ENCODE measurements at regions not wholly inside any gene's neighbourhood (a gene's known extent, or its start where the extent isn't known, plus 50 kb on each side); places are given as distances from the start of the nearest gene placed in this dataset.

DNA sequence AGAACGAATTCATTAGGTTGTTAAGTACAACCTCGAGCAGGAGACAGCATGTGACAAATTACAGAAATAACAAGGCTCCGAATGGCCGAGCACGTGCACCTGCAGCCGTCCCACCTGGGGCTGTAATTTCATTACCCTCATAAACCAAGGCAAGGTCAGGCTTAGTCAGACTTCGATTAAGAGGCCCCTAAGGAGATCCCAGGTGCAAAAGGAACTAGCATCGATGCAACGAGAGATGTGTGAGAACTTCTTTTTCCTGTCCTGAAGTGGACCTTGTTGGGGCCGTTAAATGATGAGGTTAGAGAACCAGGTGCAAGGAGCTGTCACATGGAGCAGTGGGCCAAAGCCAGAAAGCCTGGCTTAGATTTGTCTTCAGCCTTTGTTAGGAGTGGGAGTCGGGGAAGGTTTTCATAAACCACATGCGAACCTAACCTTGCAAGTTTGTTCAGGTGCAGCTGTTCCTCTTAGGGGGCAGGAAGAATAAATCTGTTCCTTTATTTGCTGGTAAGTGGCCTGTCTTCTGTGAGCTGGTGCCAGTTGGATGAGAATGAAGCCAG is 559.9 kb upstream of the MCTP2 start:
- DNase-seq (ENCODE audit: low read depth in 4 of 4, low spot score in 3 of 4), result no peak

DNA sequence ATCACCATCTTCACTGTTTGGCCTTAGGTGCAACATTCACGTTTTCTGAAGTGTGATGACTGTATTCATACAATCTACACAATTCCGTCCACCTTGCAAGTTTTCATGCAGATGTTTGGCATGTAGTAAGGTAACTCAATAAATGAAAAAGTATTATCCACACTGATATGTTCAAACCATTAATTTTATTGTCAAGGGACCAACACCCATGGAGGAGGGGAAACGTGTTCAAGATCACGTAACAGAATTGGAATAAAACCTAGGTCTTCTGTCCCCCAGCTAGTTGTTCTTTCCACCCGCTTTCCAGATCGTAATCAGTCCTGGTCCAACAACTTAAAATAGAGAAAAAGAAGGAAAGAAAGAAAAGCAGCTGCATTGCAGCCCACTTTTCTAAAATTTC is 560.4 kb upstream of the MCTP2 start:
- DNase-seq (ENCODE audit: low read depth in 4 of 4, low spot score in 3 of 4), result no peak

DNA sequence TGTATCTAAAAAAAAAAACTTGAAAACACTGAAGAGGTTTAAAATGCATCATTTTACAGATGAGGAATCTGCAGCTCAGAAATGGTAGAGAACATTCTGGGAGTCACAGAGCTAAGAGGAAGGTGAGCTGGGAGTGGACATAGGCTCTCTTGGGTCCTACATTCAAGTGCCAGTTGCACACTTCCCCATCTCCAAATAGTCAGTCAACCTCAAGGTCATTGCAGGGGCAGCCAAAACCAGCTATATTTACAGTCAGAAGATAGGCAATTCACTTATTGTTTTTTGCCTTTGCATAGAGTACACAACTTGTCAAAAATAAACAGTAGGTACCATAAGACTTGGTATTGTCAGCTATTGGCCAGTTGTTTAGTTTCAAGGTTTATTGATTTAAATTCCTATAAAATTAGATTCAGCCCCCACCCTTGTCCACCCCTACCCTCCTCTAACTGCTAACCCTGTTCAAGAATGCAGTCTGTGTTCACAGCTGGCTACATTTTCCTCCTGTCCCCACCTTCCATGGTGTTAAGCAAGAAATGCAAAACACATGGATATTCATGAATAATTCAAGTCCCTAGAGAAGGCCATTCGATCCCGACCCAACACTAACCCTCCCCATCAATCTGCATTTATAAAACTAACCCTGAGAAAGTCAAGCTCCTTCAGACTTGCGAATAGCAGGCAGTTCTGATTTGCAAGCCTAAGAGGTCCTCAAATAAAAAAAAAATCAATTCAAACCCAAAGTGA is 567.0 kb upstream of the MCTP2 start:
- DNase-seq (ENCODE audit: low read depth in 4 of 4, low spot score in 3 of 4), result no peak

DNA sequence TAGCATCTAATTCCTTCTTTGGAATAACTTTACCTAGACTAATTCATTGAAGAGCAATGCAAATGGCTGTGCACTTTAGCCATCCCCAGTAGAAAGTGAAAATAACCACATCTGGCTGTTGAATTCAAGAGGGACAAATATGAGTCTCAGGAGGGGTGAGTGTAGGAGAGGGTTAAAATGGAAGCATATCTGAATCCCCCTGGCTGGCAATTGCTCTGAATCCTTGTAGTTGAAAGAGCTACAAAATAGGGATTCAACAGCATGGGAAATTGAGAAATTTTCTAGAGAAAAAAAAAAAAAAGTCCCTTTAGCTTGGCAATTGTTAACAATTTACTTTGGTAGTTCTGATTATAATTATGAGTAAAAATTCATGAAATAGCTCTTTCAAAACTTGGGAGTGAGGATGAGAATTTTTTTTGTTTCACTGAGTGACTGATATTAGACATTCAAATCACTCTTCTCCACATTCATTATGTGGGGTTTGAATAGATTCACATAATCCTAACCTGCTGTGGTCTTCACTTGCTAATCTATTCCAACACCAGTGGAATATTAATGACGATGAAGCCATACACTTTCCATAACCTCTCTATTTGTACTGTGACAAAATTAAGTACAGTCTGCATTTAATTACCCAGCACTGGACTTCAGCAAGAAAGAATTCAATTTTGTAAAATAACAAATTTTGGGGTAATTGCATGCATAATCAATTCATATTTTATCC is 569.0 kb upstream of the MCTP2 start:
- no peak for DNase-seq (ENCODE audit: low read depth in 4 of 4, low spot score in 3 of 4)

DNA sequence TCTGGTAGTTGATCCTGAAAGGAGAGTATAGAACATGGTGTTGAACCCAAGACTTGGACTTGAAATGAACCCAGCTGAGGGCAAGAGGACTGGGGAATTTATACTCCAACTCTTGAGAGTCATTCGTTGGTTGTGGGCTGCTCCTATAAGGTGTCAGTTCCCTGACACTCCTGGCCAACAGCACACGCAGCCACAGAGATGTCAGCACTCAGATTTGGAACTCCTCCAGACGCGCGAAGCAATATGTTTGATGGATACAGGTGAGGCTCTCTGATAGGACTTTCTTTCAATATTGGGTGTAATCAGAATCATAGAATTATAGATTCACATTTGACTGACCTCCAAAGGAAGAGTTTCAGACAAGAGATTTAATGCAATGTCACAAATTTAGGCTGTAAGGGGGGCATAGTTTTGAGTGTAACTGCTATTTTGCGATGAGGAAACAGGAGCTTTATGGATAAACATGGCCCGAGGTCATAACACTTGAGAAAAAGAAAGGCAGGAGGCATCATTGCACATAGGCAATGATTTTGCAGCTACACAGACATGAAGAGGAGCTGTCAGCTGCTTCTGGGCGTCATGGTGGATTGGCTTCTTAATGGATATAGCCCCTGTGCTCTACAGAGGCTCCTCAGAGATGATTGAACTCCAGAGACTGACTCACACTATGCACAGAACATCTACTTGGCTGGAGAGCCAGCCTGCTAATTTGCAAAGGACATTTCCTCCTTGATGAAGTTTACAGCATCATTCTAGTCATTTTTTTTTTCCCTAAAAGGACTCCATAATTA is 569.2 kb upstream of the RGMA start:
- no peak for DNase-seq (ENCODE audit: low read depth in 4 of 4, low spot score in 3 of 4)

DNA sequence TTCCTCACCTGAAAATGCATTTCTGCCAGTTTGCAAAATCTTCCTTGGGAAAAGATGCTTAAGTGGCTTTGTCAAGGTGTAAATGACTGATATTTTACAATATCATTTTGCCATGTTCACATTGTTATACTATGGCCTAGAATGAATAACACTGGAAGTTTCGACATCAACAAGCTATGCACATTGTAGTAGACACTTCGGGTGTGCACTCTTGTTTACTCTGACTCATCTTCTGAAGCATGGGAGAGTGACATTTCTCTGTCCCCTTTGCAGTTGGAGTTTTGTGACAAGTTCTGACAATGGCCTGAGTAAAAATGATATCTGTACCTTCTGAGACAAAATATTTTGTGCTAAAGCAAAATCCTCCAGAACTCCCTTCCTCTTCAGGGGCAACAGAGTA is 567.0 kb upstream of the RGMA start:
- no peak for DNase-seq (ENCODE audit: low read depth in 4 of 4, low spot score in 3 of 4)

DNA sequence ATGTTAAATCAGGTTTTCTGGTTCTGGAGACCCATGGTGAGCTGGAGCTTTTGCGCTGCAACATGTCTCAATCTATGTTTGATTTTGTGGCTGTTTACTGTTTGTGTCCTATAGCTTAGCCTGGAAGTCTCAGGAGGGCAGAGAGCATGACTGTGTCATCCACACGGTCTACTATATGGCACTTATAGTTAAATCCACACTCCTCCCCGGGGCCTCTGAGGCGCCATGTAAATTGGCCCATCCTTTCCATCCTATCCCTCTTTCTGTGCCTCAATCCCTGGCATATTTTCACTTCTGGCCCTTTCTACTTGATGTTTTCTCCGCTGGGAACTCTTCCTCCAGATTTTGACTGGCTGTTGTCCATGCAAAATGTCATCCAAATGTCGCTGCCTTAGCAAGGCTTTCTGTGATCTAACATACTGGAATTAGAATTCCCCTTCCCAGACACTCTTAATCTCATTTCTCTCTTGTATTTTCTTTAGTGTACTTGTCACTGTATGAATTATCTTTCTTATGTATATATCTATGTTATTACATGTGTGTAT is 560.8 kb upstream of the RGMA start:
- no peak for DNase-seq (ENCODE audit: low read depth in 4 of 4, low spot score in 3 of 4)

DNA sequence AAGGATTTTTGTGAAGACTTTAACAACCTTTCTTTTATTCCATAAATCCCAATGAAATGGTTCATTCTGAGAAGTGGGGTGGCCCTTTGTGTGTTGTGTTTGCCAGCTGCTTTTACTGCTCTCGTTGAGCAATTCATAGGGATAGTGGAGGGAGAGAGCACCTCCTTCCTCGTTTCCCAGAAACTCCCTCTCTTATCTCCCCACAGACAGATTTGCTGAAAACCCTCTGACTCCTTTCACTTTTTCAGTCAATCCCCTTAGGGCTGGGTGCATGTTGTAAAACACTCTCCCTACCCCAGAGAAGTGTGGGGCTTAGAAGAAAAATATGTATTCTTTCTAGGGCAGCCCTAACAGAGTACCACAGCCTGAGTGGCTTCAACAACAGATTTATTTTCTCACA is 557.2 kb upstream of the RGMA start:
- no peak for DNase-seq (ENCODE audit: low read depth in 4 of 4, low spot score in 3 of 4)

DNA sequence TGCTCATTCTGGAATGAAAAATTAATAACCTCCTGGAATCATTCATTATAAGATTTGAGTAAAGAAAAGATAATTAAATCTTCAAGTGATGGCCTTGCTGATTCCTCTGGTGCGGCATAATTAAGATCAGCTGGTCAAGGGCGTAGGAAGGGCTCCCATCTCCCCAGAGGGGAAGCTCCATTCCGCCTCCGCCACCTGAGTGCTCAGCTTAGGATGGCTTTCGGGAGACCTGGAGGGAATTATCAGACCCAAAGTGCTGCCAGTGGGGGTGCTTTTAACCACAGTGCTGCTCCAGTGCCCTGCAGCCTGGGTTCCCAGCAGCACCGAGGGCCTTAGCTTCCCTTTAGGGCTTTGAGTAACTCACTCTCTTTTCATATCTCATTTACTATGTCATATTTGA is 556.6 kb upstream of the RGMA start:
- DNase-seq (ENCODE audit: low read depth in 4 of 4, low spot score in 3 of 4), result no peak

DNA sequence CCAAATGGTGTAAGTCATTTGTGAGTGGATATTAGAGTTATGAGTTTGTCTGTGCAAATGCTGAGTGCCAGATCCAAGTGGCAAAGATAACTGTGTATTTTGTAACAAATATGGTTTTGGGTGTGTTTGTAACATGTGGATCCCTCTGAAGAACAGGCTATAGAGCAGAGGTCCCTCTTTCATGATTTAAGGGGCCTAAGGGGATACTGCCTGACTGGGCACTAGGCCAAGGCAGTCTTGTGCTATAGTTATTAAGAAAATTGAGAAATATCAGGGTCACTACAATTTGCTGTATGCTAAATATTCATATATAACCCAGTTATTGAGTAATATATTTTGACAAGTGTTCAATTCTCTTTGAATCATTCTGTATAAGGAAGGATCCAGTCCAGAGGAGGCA is 555.6 kb upstream of the RGMA start:
- DNase-seq (ENCODE audit: low read depth in 4 of 4, low spot score in 3 of 4), result no peak

DNA sequence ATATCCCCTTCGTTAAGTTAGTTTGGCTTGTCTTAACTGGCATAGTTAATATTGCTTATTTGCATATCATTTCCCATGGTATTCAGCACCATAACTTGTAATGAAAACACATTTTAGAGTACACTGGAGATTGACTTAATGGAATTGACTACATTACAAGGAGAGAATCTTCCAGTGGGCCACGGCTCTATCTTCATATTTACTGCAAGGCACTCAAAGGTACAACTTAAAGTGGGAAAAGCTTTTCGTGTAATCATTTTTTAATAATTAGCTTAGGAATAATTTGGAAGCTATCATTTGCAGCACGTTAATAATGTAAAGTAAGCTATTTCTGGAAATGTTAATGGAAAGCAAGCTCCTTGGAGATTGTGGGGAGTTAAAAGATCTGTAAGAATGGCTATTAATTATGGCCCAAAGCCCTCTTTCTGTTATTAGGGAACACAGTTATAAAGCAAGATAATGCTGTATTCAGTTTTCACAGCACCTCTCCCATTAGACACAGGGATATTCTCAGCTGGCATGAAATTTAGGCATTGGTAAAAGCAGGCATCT is 551.5 kb upstream of the RGMA start:
- no peak for DNase-seq (ENCODE audit: low read depth in 4 of 4, low spot score in 3 of 4)

DNA sequence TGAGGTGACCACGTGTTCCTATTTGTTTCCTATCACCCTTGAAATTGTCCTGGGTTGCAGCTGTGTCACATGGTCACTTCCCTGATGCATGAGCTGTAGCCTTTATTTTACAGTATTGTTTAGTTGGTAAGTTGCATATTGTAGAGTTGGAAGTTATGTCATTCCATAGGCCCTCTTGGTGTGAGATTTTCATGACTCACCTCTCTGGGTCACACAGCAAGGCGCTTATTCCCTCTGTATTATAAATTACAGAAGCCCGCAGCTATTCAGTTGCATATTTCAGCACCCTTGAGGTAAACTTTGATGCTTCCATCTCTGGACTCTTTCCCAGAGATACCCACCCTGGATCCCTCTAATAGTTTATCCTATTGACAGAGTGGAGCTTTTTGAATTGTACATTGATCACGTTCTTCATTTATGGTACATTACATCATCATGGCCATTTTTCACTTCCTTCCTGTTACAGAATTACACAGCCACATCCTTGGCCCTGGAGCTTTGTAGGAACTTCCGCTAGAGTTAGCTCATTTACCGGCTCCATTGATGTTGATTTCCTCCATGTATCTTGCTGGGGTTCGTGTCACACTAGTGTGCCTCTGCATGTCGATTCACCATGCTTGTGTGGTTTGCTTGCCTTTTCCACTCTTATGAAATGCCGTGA is 543.1 kb upstream of the RGMA start:
- DNase-seq (ENCODE audit: low read depth in 4 of 4, low spot score in 3 of 4), result no peak

DNA sequence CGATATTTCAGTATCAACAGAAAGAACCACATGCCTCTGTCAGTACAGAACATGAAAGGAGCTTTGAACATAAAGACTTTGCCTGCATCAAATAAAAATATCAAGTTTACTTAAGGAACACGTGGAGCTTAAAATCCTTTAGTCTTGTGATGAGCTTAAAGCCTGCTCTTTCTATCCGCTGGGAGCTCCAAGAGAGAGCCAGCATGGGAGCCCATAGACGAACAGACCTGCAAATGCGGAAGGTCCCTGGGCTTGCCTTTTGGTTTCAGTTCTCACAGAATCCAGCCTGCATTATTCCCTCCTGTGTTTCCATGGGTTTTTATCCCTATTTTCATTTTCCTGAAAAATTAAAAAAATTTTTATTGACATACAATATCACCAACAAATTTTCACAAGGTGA is 530.6 kb upstream of the RGMA start:
- no peak for DNase-seq (ENCODE audit: low read depth in 4 of 4, low spot score in 3 of 4)

DNA sequence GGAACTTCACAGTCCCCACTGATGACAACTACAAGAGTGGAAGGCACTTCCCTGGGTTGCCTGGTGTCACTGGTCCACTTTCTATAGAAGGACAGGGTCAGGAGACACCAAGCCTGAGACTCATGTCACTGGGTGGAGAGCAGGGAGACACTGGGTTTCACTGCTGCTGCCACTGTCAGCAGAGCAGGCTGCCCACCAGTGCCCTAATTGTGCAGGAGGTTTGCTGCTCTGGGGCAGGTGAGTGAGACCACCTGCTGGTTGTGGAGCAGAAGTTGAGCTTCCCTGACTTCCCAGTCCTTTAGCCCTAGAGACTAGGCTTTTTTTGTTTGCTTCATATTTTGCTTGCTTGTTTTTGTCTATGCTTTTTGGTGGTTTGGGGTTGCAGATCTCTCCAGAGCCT is 528.4 kb upstream of the RGMA start:
- DNase-seq (ENCODE audit: low read depth in 4 of 4, low spot score in 3 of 4), result no peak

DNA sequence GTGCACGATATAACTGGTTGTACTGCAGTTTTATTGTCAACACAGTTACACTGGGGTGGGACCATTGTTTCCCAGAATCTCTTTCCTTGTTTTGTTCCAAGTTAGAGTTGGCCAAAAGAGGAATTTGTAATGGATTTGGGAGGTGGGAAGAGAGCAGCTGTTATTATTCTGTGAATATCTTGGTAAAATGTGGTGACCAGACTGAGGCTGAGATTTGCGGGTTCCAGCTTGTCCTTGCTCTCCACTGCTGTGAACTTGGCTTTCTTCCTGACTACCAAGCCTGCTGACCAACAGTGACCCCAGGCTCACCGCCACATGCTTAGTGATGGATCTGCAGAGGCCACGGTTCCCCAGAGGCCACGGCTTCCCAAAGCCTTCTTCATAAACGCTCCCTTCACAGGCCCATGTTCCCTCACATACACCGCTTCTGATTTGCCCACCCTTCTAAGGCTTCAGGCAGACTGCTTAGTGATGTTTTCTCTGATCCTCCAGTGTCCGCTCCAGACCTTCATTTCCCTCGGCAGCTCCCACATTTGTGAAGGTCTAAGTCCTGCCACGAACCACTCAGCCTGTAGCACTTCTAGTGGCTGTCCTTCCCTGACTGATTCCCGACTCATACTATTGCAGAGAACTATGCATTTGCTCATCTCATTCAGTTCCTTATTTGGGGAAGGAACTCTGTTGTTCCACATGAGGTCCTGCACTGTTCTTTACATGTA is 525.5 kb upstream of the RGMA start:
- no peak for DNase-seq (ENCODE audit: low read depth in 4 of 4, low spot score in 3 of 4)

DNA sequence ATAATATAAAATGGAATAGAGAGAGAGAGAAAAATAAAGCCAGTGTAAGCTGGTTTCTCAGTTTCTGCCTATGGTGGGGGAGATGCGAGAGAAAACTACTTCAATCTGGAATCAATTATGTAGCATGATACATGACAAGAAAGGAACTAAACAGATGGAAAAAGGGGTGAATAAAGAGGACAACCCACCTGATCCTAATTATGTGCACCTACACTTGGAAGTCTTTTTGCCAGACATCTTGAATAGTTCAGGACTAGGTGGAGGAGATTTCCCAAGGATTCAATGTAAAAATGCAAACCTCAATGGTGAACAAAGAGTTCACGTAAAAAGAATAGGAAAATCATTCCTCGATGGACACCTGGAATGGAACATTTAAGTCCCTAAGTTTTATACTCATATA is 524.4 kb upstream of the RGMA start:
- DNase-seq (ENCODE audit: low read depth in 4 of 4, low spot score in 3 of 4), result no peak

DNA sequence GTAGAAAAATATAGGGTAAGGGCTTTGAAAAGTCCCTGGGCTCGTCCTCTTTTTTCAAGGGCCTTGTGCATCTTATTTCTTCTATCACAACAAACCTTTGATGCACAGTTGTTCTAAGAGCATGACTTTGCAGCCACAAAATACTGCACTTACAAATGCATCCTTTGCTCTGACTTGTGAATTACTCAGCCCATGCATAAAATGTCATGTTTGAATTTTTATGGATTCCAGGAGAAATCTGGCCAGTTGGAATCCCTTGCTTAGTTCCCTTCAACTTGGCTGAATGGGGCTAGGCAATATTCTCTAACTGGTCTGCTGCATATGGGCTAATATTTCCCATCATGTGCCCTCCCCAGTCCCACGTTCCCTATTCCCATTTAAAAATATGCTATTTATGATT is 523.9 kb upstream of the RGMA start:
- no peak for DNase-seq (ENCODE audit: low read depth in 4 of 4, low spot score in 3 of 4)

DNA sequence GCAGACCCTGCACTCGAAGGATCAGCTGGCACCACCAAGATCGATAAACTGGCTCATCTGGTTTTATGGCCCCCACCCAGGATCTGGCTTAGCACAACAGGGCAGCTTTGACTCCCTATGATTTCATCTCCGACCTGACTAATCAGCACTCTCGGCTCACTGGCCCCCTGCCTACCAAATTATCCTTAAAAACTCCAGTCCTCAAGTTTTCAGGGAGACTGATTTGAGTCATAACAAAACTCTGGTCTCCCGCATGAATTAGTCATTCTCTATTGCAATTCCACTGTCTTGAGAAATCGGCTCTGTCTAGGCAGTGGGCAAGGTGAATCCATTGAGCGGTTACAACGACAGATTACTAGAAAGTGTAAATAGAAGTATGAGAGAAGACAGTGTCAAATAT is 521.9 kb upstream of the RGMA start:
- DNase-seq (ENCODE audit: low read depth in 4 of 4, low spot score in 3 of 4), result no peak

DNA sequence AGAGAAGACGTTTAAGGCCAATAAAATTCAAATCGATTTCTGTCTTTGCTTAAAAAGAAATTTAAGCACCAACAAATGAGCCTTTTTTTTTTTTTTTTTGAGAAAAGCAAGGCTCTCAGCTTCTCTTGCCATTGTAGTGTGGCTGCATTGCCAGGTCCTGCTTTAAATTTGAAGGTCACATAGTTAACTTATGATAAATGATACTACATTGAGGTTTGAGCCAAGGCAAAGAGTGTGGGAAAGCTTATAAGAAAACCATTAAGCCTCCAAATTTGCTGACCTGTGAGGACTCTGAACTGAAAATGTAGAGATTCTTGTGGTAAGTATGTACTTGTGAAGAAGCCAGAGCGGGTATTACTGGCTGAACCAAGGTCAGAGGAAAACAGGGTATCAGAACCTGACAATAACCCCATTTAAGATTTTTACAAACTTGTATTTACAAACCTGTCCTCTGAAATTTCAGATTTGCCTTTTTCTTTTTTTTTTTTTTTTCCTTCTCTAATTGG is 519.7 kb upstream of the RGMA start:
- DNase-seq (ENCODE audit: low read depth in 4 of 4, low spot score in 3 of 4), result no peak
